ENCODE measurements at regions not wholly inside any gene's neighbourhood (a gene's known extent, or its start where the extent isn't known, plus 50 kb on each side); places are given as distances from the start of the nearest gene placed in this dataset.

- no peak for TF ChIP-seq CTCF (IDR thresholded peaks at IDR 0.05 in 4 of 5, conservative IDR thresholded peaks at IDR 0.05 in 1 of 5)
- TF ChIP-seq POLR2A (IDR thresholded peaks at IDR 0.05) = no peak
Observed at GRCh38 chr2:167861574-167862193, 385.7 kb downstream of the STK39 start.

Data from gastrocnemius medialis (tissue), 4 donors.